GM12878 (cell line): ENCODE measurements at regions not wholly inside any gene's neighbourhood (a gene's known extent, or its start where the extent isn't known, plus 50 kb on each side); places are given as distances from the start of the nearest gene placed in this dataset.

ENCODE experiments used
- ATAC-seq: fragments of 200-7000 bp; cut with Tn5 transposase; 3 replicates; pipeline ENCODE4 v1.9.1; 2020; ENCODE audit warnings: mild to moderate bottlenecking, moderate library complexity
- BruUV-seq: library from RNA; stranded (reverse); fragments of 400-500 nt; replicated peaks from 2 replicates; lab custom pipeline; 2021; lab: Mats Ljungman, UMichigan
- CTCF ChIA-PET: fragments of 300-600 bp; sonication (Branson Sonifier 250); formaldehyde crosslinking; extraction: SDS; loops from one replicate; lab custom pipeline; 2021; ENCODE audit warnings: inconsistent platforms; lab: Yijun Ruan, JAX
- POLR2A ChIA-PET: fragments of 350-600 bp; formaldehyde crosslinking; extraction: SDS; loops from one replicate; lab custom pipeline; 2021; ENCODE audit warnings: inconsistent platforms; lab: Charles Lee
- RAD21 ChIA-PET: fragments of 300-600 bp; sonication (Branson Sonifier 250); formaldehyde crosslinking; loops from one replicate; lab custom pipeline; 2023; ENCODE audit warnings: antibody characterized with exemption; ENCODE audit not compliant: unreplicated experiment; lab: Charles Lee
- SMC1A ChIA-PET: fragments of 300-600 bp; sonication (Branson Sonifier 250); formaldehyde crosslinking; loops from one replicate; lab custom pipeline; 2023; ENCODE audit not compliant: unreplicated experiment, uncharacterized antibody; lab: Charles Lee
- DNase-seq: peaks from one replicate; pipeline ENCODE4 v3.0.0-alpha.2; 2011; ENCODE audit warnings: low read depth, low spot score
- FAIRE-seq: peaks from 3 replicates; lab custom pipeline; 2011; peaks lifted over from hg19 to GRCh38; lab: Jason Lieb, UNC
- H2AFZ ChIP-seq: 2 replicates; pipeline ENCODE4 v1.6.0; 2011; ENCODE audit warnings: low read depth, low read length, control low read depth; ENCODE audit not compliant: control insufficient read depth
- H3K27ac ChIP-seq: 2 replicates; pipeline ENCODE4 v1.5.1; 2011; ENCODE audit warnings: control low read depth; ENCODE audit not compliant: control insufficient read depth, insufficient read depth
- H3K27me3 ChIP-seq, 2 experiments: replicated peaks in 1 of 2; 2 replicates each; pipeline versions ENCODE4 v1.6.0 to v1.6.1; 2011; ENCODE audit warnings: low read length in 1 of 2; ENCODE audit not compliant: control insufficient read depth in 2 of 2, insufficient read depth in 2 of 2
- H3K36me3 ChIP-seq, 2 experiments: 2 replicates each; pipeline ENCODE4 v1.5.1; 2011; ENCODE audit warnings: low read length in 1 of 2; ENCODE audit not compliant: control insufficient read depth in 2 of 2, insufficient read depth in 2 of 2
- H3K4me1 ChIP-seq: 2 replicates; pipeline ENCODE4 v1.6.1; 2011; ENCODE audit warnings: mild to moderate bottlenecking, low read length, moderate library complexity, mixed read lengths; ENCODE audit not compliant: control insufficient read depth, insufficient read depth
- H3K4me2 ChIP-seq: 2 replicates; pipeline ENCODE4 v1.6.0; 2011; ENCODE audit warnings: control low read depth; ENCODE audit not compliant: control insufficient read depth, insufficient read depth
- H3K4me3 ChIP-seq: fragments of 200-600 bp; sonication (generic); 2 replicates; pipeline ENCODE4 v1.5.1; 2016
- H3K79me2 ChIP-seq: 2 replicates; pipeline ENCODE4 v1.6.0; 2011; ENCODE audit warnings: low read length; ENCODE audit not compliant: control insufficient read depth, insufficient read depth
- H3K9ac ChIP-seq: 2 replicates; pipeline ENCODE4 v1.8.0; 2011; ENCODE audit warnings: low read length, control low read depth, mixed read lengths; ENCODE audit not compliant: control insufficient read depth, insufficient read depth
- H3K9me3 ChIP-seq: replicated peaks from 3 replicates; pipeline ENCODE4 v1.5.1; 2011; ENCODE audit warnings: mild to moderate bottlenecking, low read length; ENCODE audit not compliant: control insufficient read depth, insufficient read depth
- H4K20me1 ChIP-seq: 2 replicates; pipeline ENCODE4 v1.6.0; 2011; ENCODE audit not compliant: control insufficient read depth, insufficient read depth
- BRCA1 ChIP-seq: IDR thresholded peaks from 2 replicates; pipeline ENCODE4 v1.6.1; 2011; ENCODE audit warnings: low read depth, low read length, improper control_type of control experiment
- E2F4 ChIP-seq: IDR thresholded peaks from 2 replicates; pipeline ENCODE4 v1.6.1; 2012; ENCODE audit warnings: low read depth, low read length, improper control_type of control experiment
- EED ChIP-seq: sonication (generic); IDR thresholded peaks from 2 replicates; pipeline ENCODE4 v1.6.1; 2016; ENCODE audit warnings: antibody characterized with exemption, low read depth
- IRF5 ChIP-seq: fragments of 450-650 bp; IDR thresholded peaks from 2 replicates; pipeline ENCODE4 v1.6.1; 2017; ENCODE audit warnings: borderline replicate concordance
- MTA3 ChIP-seq: IDR thresholded peaks from 2 replicates; pipeline ENCODE4 v1.6.1; 2012; ENCODE audit warnings: low read length, inconsistent platforms, borderline replicate concordance
- PKNOX1 ChIP-seq: fragments of 450-650 bp; IDR thresholded peaks from 2 replicates; pipeline ENCODE4 v1.6.1; 2016; ENCODE audit warnings: mild to moderate bottlenecking
- USF2 ChIP-seq: IDR thresholded peaks from 2 replicates; pipeline ENCODE4 v1.6.1; 2011; ENCODE audit warnings: low read depth, low read length, improper control_type of control experiment, borderline replicate concordance
- YY1 ChIP-seq: IDR thresholded peaks from 2 replicates; pipeline ENCODE4 v1.6.1; 2011; ENCODE audit warnings: low read depth, mild to moderate bottlenecking, low read length
- ZNF384 ChIP-seq: IDR thresholded peaks from 2 replicates; pipeline ENCODE4 v1.6.1; 2012; ENCODE audit warnings: low read depth, mild to moderate bottlenecking, low read length, improper control_type of control experiment, borderline replicate concordance
- ZSCAN29 ChIP-seq: fragments of 450-650 bp; IDR thresholded peaks from 2 replicates; pipeline ENCODE4 v1.6.1; 2017; ENCODE audit warnings: mild to moderate bottlenecking, moderate library complexity
- WGBS: methylation state at CpG from one replicate; pipeline ENCODE4 v1.1.6; 2016; ENCODE audit warnings: low lambda C conversion rate; ENCODE audit not compliant: insufficient replicate concordance, insufficient coverage; ENCODE audit errors: missing lambda C conversion rate; 5-methylcytosine and 5-hydroxymethylcytosine counted together
- in situ Hi-C: fragments of 300-500 bp; cut with MboI; formaldehyde crosslinking; loops from 9 replicates; pipeline ENCODE4 v1.14.3; 2018; ENCODE audit warnings: mixed read lengths
- intact Hi-C: fragments of 100-400 bp; cut with micrococcal nuclease; formaldehyde crosslinking; loops from one replicate; pipeline ENCODE4 v1.14.2; 2022; ENCODE audit not compliant: unreplicated experiment

GRCh38 chr10:2686691-2687090 lies 380.7 kb upstream of the PFKP start:
- no peak overlapping the region for H3K9ac ChIP-seq
- H3K27ac ChIP-seq = no peak overlapping the region
- no peak overlapping the region for H2AFZ ChIP-seq
- H3K9me3 ChIP-seq = no peaks in the 10 kb centered on the region
- no peaks in the 10 kb centered on the region for H3K27me3 ChIP-seq
- WGBS = 12% methylated on average over 3 of the region's 3 CpGs
- H3K4me2 ChIP-seq = no peak overlapping the region
- H3K36me3 ChIP-seq = no peaks in the 10 kb centered on the region
- no peaks in the 10 kb centered on the region for H4K20me1 ChIP-seq
- H3K4me1 ChIP-seq = no peaks in the 10 kb centered on the region
- in situ Hi-C loops = no loop called here
- no peak for DNase-seq
- RAD21 ChIA-PET = no interaction called here
- H3K79me2 ChIP-seq = no peaks in the 10 kb centered on the region
- H3K4me3 ChIP-seq = no peak overlapping the region
- ATAC-seq = no peak
- SMC1A ChIA-PET = no interaction called here
- TF ChIP-seq MTA3 (no peak), PKNOX1 (no peak), USF2 (no peak), BRCA1 (no peak), E2F4 (no peak), YY1 (no peak), EED (no peak), ZSCAN29 (no peak), ZNF384 (no peak), IRF5 (no peak)
- TF ChIP-seq, all 136 proteins: peak for 0
- no peak for FAIRE-seq
- BruUV-seq = no TSS peak
- POLR2A ChIA-PET = no interaction called here
- CTCF ChIA-PET = no interaction called here
- intact Hi-C loops = no loop called here
